Activated T-cell treated with anti-CD3 and anti-CD28 coated beads for 24 hours (primary cell): ENCODE measurements at regions not wholly inside any gene's neighbourhood (a gene's known extent, or its start where the extent isn't known, plus 50 kb on each side); places are given as distances from the start of the nearest gene placed in this dataset.
"Not testable (repeated sequence)": the region's sequence is repeated elsewhere in the genome, so short reads cannot be mapped to it uniquely, and the experiment has no call there.

Source experiments
- DNase-seq: peaks from one replicate; pipeline ENCODE4 v3.0.0-alpha.2; 2020; ENCODE audit warnings: low read depth

- no peak for DNase-seq
Measured at GRCh38 chr6:28585335-28585734, 59.7 kb downstream of the GPX5 start.

DNA sequence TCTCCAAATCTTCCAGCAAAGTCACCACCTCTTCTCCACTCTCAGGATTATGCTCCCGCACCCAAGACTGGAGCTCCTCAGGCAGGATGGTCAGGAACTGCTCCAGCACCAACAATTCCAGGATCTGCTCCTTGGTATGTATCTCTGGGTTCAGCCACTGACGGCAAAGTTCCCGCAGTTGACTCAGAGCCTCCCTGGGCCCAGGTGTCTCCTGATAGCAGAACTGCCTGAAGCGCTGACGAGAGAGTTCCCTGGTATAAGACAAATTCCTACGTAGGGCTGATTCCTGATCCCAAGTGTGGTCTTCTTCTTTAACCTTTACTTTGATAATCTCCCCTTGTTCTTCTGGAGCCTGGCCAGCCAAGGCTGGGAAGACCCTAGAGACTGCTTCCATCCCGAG lies 60.6 kb downstream of the GPX5 start:
- no peak for DNase-seq

- DNase-seq, result peak; percentile 64
Measured at GRCh38 chr6:28586962-28587745, 61.5 kb downstream of the GPX5 start.

- no peak for DNase-seq
Measured at GRCh38 chr6:28587746-28588075, 62.0 kb downstream of the GPX5 start.

DNA sequence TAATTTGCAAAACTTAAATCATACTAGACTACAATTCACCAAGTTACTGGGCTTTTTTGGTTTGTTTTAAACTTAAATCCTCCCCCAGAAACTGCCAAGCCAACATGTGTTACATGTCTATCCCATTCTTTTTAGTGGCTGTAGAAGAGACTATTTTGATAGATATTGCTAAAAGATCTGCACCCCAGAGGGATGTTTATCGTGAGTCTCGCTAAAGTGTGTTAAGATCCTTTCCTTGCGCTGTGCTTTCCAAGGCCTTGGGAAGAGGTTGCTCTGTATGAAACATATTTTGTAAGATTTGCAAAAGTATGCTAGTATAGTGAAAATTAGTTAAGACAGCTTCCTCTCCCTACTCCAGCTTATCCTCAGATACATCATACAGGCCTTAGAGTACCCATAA lies 63.0 kb downstream of the GPX5 start:
- DNase-seq, result no peak

DNA sequence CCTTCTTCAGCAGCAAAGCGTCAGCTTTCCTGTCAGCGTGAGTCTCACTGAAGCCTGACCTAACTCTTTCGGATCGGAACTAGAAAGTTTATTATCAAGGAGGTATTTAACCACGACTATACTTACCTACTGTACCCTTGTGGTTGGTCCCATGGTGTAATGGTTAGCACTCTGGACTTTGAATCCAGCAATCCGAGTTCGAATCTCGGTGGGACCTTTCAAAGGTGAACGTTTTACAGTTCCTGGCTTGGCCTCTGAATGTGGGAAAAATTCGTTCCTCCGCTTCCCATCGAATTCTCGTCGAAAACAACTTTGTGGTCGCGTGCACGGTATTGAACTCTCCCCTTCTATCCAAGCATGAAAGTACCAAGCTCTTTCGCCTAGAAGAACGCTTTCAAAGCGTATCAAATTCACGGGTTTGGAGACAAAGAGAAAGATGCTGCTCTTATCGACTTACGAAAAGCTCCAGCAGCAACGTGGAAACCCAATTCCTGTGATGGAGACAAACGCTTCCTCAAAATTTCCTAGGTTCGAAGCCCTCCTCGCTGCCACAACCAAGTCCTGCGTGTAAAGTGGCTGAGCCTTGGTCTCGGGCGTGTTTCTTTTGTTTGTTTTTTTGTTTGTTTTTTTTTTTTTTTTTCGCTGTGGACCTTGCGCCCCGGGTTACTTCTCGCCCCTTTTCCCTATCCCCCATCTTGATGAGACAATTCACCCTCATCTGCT lies 63.7 kb downstream of the GPX5 start:
- DNase-seq, result peak; percentile 63

DNA sequence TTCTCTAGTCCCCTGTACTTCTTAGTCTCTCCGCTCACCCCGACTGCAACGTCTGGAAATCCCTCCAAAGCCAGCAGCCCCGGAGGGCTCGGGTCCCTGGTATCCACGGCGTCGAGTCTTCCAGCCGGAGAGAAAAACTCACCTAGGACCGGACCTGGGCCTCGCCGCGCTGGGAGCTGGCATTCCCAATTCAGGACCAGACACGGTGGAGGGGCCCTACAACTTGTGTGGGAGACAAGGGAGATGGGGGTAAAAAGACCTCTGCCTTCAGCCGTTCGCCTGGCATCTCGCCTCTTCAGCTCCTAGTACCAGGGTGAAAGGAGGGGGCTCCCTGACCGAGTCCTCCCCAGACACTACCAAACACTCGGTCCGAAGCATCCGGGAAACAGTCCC lies 64.3 kb downstream of the GPX5 start:
- no peak for DNase-seq

- DNase-seq, result peak; percentile 46
Measured at GRCh38 chr6:28597217-28597835, 71.6 kb downstream of the GPX5 start.

- DNase-seq, result no peak
Measured at GRCh38 chr6:28597924-28598722, 72.4 kb downstream of the GPX5 start.

GRCh38 chr6:28598757-28599686 lies 73.3 kb downstream of the GPX5 start:
- DNase-seq, result no peak

DNA sequence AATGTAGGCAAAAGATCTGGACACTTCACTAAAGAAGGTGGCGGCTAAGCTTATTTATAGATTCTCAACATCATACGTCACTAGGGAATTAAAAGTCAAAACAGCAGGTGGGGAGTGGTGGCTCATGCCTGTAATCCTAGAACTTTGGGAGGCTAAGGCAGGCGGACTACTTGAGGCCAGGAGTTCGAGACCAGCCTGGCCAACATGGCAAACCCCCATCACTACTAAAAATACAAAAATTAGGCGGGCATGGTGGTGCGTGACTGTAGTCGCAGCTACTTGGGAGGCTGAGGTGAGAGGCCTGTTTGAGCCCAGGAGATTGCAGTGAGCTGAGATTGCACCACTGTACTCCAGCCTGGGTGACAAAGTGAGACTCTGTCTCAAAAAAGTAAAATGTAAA lies 74.6 kb downstream of the GPX5 start:
- no peak for DNase-seq

- no peak for DNase-seq
Measured at GRCh38 chr6:28603891-28604290, 78.2 kb downstream of the GPX5 start.

GRCh38 chr6:28606424-28607391 lies 81.0 kb downstream of the GPX5 start:
- DNase-seq, result peak; percentile 55

- no peak for DNase-seq
Measured at GRCh38 chr6:28607990-28608389, 82.3 kb downstream of the GPX5 start.

GRCh38 chr6:28609672-28610071 lies 84.0 kb downstream of the GPX5 start:
- DNase-seq, result no peak

- no peak for DNase-seq
Measured at GRCh38 chr6:28615616-28615954, 89.9 kb downstream of the GPX5 start.

DNA sequence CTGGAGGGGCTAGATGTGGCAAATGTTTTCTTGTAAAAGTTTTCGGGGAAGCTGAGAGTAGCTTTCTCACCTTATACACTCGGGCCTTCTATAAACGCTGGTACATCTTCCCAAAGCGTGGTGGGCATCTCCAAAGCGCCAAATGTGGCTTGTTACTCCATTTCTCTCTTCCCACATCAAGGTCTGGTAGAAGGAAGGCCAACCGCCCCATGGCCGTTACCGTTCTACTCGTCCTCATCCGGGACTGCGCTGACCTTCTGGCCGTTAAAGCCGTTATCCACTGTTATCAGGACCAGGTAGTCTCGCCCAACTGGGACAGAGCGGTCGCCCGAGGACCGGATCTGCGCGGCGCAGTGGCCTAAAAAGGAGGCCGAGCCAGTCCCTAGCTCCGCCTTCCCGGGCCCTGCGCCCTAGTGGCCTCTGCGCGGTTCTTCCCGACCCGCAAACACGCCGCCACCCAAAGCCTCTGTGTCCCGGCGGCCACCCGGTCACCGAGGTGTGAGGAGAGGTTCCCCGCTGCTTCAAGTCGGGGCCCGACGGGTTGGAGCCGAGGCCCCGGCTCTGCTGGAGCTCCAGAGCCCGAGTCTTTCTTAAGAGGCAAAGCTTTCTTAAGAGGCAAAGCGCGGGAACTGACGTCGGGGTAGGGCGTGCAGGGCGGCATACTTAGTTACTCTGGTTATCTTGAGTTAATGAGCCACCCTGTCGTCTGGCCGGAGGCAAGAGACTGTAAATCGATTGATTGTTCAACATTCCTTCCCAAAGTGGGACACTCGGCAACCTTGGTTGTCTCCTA lies 90.5 kb downstream of the GPX5 start:
- no peak for DNase-seq

DNA sequence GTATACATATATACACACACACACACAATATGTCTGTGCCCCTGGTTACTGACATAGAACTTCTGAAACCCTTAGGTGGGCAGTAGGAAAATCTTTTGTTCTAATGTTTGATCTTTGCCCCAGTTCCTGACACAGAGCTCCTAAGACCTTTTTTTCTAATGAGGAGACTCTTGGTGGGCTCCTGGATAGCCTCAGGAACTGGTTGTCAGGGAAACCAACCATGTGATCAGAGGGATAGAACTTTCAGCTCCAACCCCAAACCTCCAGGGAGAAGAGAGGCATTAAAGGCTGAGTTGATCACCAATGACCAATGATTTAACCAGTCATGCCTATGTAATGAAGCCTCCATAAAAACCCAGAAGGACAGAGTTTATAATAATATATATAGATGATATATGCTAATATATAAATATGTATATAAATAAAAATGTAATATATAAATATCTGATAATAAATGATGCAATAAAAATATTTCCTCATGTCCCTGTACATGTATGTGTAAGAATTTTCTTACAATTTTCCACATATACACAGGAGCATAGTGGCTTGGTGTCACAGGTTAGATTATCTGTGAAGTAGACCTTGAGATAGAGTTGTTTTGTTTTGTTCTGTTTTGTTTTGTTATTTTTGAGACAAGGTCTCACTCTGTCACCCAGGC lies 93.3 kb downstream of the GPX5 start:
- DNase-seq, result no peak

GRCh38 chr6:28621268-28621667 lies 95.6 kb downstream of the GPX5 start:
- not testable (repeated sequence) for DNase-seq
